ENCODE measurements at regions not wholly inside any gene's neighbourhood (a gene's known extent, or its start where the extent isn't known, plus 50 kb on each side); places are given as distances from the start of the nearest gene placed in this dataset.
"Not testable (repeated sequence)": the region's sequence is repeated elsewhere in the genome, so short reads cannot be mapped to it uniquely, and the experiment has no call there.

DNA sequence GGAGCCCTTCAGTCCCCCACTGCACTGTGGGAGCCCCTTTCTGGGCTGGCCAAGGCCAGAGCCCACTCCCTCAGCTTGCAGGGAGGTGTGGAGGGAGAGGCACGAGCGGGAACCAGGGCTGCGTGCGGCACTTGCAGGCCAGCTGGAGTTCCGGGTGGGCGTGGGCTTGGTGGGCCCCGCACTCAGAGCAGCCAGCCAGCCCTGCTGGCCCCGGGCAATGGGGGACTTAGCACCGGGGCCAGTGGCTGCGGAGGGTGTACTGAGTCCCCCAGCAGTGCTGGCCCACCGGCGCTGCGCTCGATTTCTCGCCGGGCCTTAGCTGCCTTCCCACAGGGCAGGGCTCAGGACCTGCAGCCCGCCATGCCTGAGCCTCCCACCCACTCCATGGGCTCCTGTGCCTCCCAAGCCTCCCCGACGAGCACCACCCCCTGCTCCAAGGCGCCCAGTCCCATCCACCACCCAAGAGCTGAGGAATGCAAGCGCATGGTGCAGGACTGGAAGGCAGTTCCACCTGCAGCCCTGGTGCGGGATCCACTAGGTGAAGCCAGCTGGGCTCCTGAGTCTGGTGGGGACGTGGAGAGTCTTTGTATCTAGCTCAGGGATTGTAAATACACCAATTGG is 776.2 kb downstream of the KCTD8 start:
- not testable (repeated sequence) for H3K4me1 Mint-ChIP-seq, ATAC-seq, H3K4me3 Mint-ChIP-seq, H3K27ac Mint-ChIP-seq, H3K36me3 Mint-ChIP-seq, H3K27me3 Mint-ChIP-seq, H3K9me3 Mint-ChIP-seq

DNA sequence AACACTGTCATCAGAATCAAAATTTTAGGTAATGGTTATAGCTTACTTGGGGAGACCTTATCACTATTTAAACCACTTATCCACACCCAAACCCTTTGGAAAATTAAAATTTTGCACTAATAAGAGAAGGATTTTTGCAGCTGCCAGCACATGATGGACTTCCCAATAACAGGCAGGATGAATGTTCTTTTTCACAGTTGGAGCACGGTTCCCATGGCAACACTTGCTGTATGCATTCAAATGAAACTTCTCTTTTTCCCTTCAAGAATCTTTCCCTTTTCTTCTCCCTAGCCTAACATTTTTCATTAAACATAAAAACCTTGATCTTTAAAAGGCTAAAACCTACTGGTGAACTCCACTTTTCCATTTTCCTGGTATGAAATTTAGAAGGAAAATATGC is 768.2 kb downstream of the KCTD8 start:
- Mint-ChIP-seq H3K4me3 (no peak overlapping the region), H3K36me3 (no peaks in the 10 kb centered on the region), H3K27ac (no peak overlapping the region), H3K4me1 (no peaks in the 10 kb centered on the region), H3K9me3 (peaks cover 9% of the 10 kb centered on the region), H3K27me3 (no peaks in the 10 kb centered on the region)
- no peak for ATAC-seq

DNA sequence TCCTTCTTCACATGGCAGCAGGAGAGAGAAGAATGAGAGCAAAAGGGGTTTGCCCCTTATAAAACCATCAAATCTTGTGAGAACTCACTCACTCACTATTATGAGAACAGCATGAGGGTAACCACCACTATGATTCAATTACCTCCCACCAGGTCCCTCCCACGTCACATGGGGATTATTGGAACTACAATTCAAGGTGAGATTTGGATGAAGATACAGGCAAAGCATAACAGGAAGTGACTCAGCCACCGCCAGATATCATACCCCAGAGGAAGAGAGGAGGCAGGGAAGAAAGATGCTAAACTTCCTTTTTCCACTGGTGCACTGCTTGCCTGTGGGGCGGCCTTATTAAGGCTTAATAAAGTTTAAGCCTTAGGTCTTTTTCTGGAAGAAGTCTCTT is 766.1 kb downstream of the KCTD8 start:
- no peak for ATAC-seq
- H3K36me3 Mint-ChIP-seq: no peaks in the 10 kb centered on the region
- peaks cover 9% of the 10 kb centered on the region for H3K9me3 Mint-ChIP-seq
- no peaks in the 10 kb centered on the region for H3K27me3 Mint-ChIP-seq
- H3K4me3 Mint-ChIP-seq: no peak overlapping the region
- no peak overlapping the region for H3K27ac Mint-ChIP-seq
- H3K4me1 Mint-ChIP-seq: no peaks in the 10 kb centered on the region

DNA sequence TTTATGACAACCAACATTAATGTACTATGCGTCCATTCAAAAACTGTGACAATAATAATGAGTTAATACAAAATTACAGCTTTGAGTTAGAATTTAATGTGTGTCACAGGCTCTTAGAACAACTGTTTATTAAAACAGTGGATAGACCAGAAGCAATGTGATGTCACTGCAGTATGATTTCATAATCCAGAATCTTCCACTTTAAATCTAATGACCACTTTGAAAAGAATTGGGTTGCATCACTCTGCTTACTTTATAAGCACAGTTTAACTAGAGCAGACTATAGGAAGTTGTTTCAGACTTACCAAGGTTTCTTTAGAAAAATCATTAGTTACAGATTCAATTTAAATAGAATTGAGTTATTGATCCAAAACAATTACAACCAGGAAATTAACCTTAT is 758.5 kb downstream of the KCTD8 start:
- Mint-ChIP-seq H3K4me3 (no peak overlapping the region), H3K36me3 (no peaks in the 10 kb centered on the region), H3K27me3 (no peaks in the 10 kb centered on the region), H3K27ac (no peak overlapping the region), H3K4me1 (no peaks in the 10 kb centered on the region), H3K9me3 (peaks cover 11% of the 10 kb centered on the region)
- no peak for ATAC-seq

DNA sequence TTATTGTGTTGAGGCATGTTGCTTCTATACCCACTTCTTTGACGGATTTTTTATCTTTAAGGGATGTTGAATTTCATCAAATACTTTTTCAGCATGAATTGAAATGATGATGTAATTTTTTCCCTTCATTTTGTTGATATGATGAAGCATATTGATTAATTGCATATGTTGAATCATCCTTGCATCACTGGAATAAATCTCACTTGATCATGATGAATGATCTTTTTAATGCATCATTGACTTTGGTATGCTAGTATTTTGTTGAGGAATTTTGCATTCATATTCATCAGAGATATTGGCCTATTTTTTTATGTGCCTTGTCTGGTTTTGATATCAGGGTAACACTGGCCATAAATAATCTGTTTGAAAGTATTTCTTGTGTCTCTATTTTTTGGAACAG is 754.7 kb downstream of the KCTD8 start:
- Mint-ChIP-seq H3K9me3 (peaks cover 11% of the 10 kb centered on the region), H3K4me3 (no peak overlapping the region), H3K36me3 (no peaks in the 10 kb centered on the region), H3K27ac (no peak overlapping the region), H3K27me3 (no peaks in the 10 kb centered on the region), H3K4me1 (no peaks in the 10 kb centered on the region)
- no peak for ATAC-seq

DNA sequence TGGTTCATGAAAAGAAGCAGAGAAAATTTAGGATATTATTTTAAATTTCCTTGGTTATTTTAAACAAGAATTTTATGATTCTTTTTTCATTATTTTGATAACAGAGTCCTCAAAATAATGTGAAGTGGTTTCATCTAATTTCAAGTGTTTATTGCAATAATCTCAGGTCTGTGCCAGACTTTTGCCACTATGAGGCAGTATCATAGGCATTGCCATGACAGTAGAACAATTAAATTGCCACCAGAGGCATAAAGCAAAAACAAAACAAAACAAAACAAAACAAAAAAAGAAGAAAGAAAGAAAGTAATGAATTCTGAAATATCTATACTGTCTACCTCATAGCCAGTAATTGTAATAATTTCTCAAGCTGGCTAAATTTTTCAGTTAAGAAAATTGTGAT is 739.2 kb downstream of the KCTD8 start:
- Mint-ChIP-seq H3K4me1 (no peaks in the 10 kb centered on the region), H3K9me3 (peaks cover 7% of the 10 kb centered on the region), H3K36me3 (no peaks in the 10 kb centered on the region), H3K27me3 (no peaks in the 10 kb centered on the region), H3K4me3 (no peak overlapping the region), H3K27ac (no peak overlapping the region)
- no peak for ATAC-seq

DNA sequence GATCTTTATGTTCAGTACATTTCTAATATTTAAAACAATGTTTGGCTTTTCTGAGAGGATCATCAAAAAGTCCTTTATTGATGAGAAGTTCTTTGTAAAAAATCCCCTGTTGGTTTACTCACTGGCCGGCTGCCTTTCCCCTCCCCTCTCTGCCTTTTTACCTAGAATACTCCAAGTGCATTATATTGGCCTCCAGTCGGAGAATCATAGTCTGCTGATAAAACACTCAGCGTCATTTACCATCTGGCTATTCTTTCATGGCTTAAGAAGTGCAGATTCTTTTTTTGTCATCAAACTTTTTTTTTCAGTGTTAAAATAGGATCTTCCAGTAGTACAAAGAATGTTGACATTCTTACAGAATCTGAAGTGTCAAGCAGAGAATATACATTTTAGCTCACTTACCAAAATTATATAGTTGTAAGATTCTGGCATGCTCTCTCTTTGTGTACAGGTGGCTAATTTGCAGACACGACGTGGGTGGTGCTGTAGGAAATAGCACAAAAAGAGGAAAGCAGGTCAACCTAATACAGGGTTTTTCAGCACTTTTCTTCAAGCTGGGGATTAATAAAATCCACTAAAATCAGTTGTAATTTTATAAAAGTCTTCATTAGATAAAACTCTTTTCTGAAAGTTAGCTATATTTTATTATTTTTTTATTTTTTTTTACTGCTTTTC is 731.8 kb downstream of the KCTD8 start:
- H3K4me1 Mint-ChIP-seq: no peaks in the 10 kb centered on the region
- H3K27ac Mint-ChIP-seq: no peak overlapping the region
- H3K9me3 Mint-ChIP-seq: no peaks in the 10 kb centered on the region
- H3K27me3 Mint-ChIP-seq: no peaks in the 10 kb centered on the region
- H3K36me3 Mint-ChIP-seq: no peaks in the 10 kb centered on the region
- no peak for ATAC-seq
- H3K4me3 Mint-ChIP-seq: no peak overlapping the region

DNA sequence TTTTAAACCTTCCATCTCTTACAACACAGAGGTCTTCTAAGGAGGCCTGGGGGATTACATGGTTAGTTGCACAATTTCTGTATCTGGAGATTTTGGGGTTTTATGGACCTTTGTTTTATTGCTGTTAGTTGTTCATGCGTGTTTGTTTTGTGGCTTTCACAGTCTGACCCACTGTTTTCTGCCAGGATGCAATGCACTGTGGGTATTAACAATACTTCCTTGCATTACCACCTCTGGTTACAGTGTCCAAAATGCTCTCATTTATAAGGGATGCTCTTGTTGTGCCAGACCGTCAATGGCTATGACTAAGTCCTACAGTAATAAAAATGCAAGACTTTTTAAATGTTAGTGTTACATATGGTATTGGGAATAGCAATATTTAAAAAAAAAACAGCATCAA is 730.2 kb downstream of the KCTD8 start:
- Mint-ChIP-seq H3K27me3 (no peaks in the 10 kb centered on the region), H3K4me1 (no peaks in the 10 kb centered on the region), H3K4me3 (no peak overlapping the region), H3K36me3 (no peaks in the 10 kb centered on the region), H3K27ac (no peak overlapping the region), H3K9me3 (no peaks in the 10 kb centered on the region)
- ATAC-seq: no peak

DNA sequence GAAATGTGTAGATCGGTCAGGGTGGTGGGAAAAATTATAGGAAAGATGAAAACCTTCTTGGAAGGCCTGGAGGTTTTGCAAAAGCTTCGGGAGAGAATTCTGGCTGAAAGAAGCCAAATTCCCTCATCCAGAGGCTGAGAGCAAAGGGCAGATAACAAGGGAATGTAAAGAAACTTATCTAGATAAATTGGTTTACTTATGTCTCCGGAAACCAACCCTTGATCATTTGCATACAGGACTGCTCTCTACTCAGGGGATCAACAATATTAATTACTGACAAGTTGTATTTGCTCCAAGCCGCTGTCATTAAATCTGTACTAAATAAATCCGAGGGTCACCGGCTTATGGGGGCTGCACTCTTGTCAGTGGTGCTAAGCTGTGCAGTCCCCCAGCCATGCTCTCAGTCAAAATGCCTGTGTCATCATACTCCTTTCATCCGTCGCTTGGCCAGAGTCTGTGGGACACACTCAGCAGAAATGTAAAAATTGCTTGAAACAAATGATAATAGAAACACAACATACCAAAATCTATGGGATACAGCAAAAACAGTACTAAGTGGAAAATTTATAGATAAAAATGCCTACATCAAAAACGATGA is 715.7 kb downstream of the KCTD8 start:
- no peaks in the 10 kb centered on the region for H3K27me3 Mint-ChIP-seq
- no peak for ATAC-seq

DNA sequence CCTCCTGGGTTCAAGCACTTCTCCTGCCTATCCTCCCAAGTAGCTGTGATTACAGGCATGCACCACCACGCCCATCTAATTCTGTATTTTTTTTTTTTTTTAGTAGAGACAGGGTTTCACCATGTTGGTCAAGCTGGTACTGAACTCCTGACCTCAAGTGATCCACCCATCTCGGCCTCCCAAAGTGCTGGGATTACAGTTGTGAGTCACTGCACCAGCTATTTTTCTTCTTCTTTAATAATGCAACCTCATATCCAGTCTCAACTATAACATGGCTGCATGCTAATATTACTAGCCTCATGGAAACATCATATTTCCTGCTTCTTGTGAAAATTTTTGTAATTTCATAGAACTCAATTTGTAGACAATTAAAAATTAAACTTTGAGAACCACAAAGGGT is 706.5 kb downstream of the KCTD8 start:
- Mint-ChIP-seq H3K4me3 (no peak overlapping the region), H3K27ac (no peak overlapping the region), H3K4me1 (no peaks in the 10 kb centered on the region), H3K36me3 (no peaks in the 10 kb centered on the region), H3K9me3 (no peaks in the 10 kb centered on the region), H3K27me3 (no peaks in the 10 kb centered on the region)
- ATAC-seq: no peak

More for the DNA sequence above, 715.7 kb downstream of the KCTD8 start:
- Mint-ChIP-seq H3K9me3 (peaks cover 9% of the 10 kb centered on the region), H3K4me3 (no peak overlapping the region), H3K4me1 (no peaks in the 10 kb centered on the region), H3K27ac (no peak overlapping the region), H3K36me3 (no peaks in the 10 kb centered on the region)

DNA sequence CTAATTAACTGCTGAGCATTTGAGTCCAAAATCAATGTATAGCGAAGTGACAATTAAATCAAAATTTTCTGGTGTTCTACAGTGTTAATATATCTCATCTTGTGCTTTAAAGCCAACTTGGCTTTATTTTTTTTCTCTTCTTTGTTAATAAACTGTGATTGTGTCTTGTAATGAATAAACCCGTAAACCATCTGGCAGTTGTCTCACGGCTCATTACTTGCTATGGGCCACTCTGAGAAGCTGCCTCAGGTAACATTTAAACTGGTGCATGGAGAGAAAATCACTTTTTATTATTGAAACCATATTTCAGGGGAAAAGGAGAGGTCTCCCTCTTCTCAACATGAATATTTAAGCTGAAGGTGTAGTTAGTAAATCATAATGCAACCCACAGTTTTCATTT is 694.0 kb downstream of the KCTD8 start:
- Mint-ChIP-seq H3K4me1 (no peaks in the 10 kb centered on the region), H3K36me3 (no peaks in the 10 kb centered on the region), H3K9me3 (peaks cover 3% of the 10 kb centered on the region), H3K27ac (no peak overlapping the region), H3K4me3 (no peak overlapping the region), H3K27me3 (no peaks in the 10 kb centered on the region)
- ATAC-seq: no peak

DNA sequence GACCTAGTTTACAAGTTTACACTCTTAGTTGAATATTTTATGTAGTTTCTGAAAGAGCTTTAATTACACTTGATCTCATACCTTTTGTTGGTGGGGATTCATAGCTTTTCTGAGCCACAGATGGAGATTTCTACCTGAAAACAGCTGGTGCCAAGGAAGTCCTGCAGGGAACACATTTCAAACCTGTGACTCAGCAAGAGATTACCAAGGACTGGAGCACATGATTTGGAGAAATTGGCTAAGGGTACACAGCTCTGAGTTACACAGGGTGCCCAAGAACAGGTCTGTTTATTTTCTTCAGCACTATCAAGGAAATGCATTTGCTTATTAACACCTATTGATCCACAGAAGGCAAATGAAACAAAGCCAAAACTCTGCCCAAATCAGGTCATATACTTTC is 691.5 kb downstream of the KCTD8 start:
- Mint-ChIP-seq H3K27ac (no peak overlapping the region), H3K4me1 (no peaks in the 10 kb centered on the region), H3K36me3 (no peaks in the 10 kb centered on the region), H3K4me3 (no peak overlapping the region), H3K27me3 (no peaks in the 10 kb centered on the region), H3K9me3 (peaks cover 3% of the 10 kb centered on the region)
- ATAC-seq: no peak

DNA sequence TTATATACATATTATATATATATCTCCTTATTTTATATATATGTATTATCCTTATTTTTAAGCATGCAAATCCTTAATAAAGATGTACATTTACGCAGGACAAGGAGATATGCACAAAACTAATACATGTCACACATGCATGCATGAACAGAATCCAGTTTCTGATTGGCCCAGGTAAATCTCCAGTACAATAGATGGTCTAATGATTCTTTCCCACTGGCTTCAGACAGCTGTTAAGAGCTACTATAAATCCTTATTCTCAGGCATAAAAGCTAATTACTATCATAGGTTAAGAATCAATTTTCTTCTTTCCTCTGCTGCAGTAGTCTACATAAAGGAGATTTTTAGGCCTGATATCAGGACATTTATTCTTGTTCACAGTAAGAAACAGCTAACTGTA is 689.8 kb downstream of the KCTD8 start:
- no peak overlapping the region for H3K4me3 Mint-ChIP-seq
- H3K27me3 Mint-ChIP-seq: no peaks in the 10 kb centered on the region
- H3K36me3 Mint-ChIP-seq: no peaks in the 10 kb centered on the region
- no peaks in the 10 kb centered on the region for H3K9me3 Mint-ChIP-seq
- peaks cover 9% of the 10 kb centered on the region for H3K4me1 Mint-ChIP-seq
- no peak overlapping the region for H3K27ac Mint-ChIP-seq
- no peak for ATAC-seq

DNA sequence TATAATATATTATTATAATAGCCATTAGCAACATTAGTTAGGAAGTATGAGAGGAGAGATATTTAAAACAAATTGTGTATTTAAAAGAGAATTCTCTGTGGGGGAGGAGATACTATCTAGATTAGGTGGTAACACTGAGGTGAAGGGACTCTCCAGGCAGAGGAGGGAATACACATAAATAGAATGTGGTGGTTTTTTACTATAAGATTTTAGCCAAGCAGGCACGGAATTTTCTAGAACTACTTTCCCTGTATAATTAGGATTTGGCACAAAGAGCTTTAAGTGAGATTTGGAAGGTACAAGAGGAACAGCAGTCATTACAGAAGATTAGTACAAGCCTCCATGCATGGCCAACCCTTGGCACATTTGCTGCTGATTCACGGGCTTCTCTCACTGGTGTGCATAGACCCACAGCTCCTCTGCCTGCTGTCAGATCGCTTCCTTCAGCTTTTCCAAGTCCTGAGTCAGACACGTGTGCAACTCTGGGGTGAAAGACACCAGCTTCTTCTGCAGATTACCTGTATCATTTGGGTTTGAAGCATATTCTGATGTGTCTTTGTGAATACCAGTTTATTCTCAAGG is 685.5 kb downstream of the KCTD8 start:
- Mint-ChIP-seq H3K36me3 (no peaks in the 10 kb centered on the region), H3K27me3 (no peaks in the 10 kb centered on the region), H3K4me1 (peaks cover 15% of the 10 kb centered on the region), H3K27ac (no peak overlapping the region), H3K4me3 (no peak overlapping the region), H3K9me3 (no peaks in the 10 kb centered on the region)
- ATAC-seq: no peak

DNA sequence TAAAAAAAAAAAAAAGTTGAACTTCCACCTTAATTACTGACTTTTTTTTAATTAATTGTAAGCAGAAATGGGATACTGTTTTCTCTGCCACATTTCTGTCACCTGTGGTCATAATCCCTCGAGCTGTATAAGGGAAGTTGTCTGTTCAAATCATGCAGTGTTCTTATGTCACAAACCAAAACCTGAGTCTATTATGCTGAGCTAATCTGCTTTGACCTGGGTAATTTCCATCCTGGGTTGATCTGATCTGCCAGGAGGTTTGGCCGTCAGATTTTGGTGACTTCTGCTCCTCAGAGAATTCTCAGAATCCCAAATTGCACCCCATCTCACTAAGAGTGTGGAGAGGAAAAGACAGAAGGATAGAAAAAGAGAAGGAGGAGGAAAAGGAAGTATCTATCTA is 683.1 kb downstream of the KCTD8 start:
- Mint-ChIP-seq H3K4me1 (peaks cover 15% of the 10 kb centered on the region), H3K9me3 (no peaks in the 10 kb centered on the region), H3K27me3 (no peaks in the 10 kb centered on the region), H3K27ac (no peak overlapping the region), H3K4me3 (no peak overlapping the region), H3K36me3 (no peaks in the 10 kb centered on the region)
- ATAC-seq: no peak

DNA sequence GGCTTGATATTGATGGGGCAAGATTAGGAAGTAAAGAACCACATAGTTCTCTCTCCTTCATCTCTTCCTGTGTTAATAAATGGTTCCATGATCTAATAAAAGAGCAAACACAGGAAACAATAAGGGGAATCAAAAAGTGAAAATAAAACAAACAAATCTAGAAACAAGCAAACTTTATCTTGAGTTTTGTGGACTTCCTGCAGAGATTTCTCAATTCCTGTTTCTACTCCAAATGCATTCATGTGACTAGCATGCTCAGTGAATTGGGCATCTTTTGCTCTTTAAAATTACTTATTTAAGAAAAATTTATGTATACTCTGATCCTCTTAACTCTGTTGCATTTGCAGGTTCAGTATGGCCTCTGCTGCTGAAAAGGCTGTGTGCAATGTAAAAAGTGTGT is 682.0 kb downstream of the KCTD8 start:
- peaks cover 15% of the 10 kb centered on the region for H3K4me1 Mint-ChIP-seq
- no peak overlapping the region for H3K27ac Mint-ChIP-seq
- no peaks in the 10 kb centered on the region for H3K36me3 Mint-ChIP-seq
- H3K4me3 Mint-ChIP-seq: no peak overlapping the region
- no peak for ATAC-seq
- no peaks in the 10 kb centered on the region for H3K27me3 Mint-ChIP-seq
- no peaks in the 10 kb centered on the region for H3K9me3 Mint-ChIP-seq
